OCI-LY7 (cell line): ENCODE measurements at regions not wholly inside any gene's neighbourhood (a gene's known extent, or its start where the extent isn't known, plus 50 kb on each side); places are given as distances from the start of the nearest gene placed in this dataset.

Source experiments
- CTCF ChIP-seq: fragments of 200-600 bp; sonication (generic); conservative IDR thresholded peaks from 2 replicates; pipeline ENCODE4 v1.5.1; 2014; ENCODE audit warnings: mild to moderate bottlenecking, antibody characterized with exemption, low read length, moderate library complexity, mixed read lengths
- EZH2phosphoT487 ChIP-seq: fragments of 200-600 bp; sonication (generic); IDR thresholded peaks from 2 replicates; pipeline ENCODE4 v1.6.1; 2018; ENCODE audit warnings: low read depth, borderline replicate concordance, mild to moderate bottlenecking, mixed run types, antibody characterized with exemption, low read length, moderate library complexity, mixed read lengths

- TF ChIP-seq CTCF, result no peak
- no peak for TF ChIP-seq EZH2phosphoT487
Measured at GRCh38 chr7:131148258-131148657, 179.4 kb upstream of the MKLN1 start.
